Hepatocyte (in vitro differentiated cells): ENCODE measurements at regions not wholly inside any gene's neighbourhood (a gene's known extent, or its start where the extent isn't known, plus 50 kb on each side); places are given as distances from the start of the nearest gene placed in this dataset.

ENCODE experiments used
- EZH2 ChIP-seq: fragments of 200-600 bp; sonication (generic); IDR thresholded peaks from 2 replicates; pipeline ENCODE4 v1.6.1; 2016; ENCODE audit warnings: antibody characterized with exemption, mild to moderate bottlenecking, borderline replicate concordance
- EZH2phosphoT487 ChIP-seq: fragments of 200-600 bp; sonication (generic); IDR thresholded peaks from one replicate; pipeline ENCODE4 v1.6.1; 2018; ENCODE audit warnings: antibody characterized with exemption, mild to moderate bottlenecking, low read depth, moderate library complexity; ENCODE audit not compliant: unreplicated experiment, severe bottlenecking
- TF ChIP-seq, protein P1 (sequence below): fragments of 200-600 bp; sonication (generic); IDR thresholded peaks from 2 replicates; pipeline ENCODE4 v1.5.1; 2016; ENCODE audit warnings: antibody characterized with exemption, mild to moderate bottlenecking; ENCODE audit not compliant: poor library complexity

GRCh38 chr15:39096608-39097205 lies 484.2 kb upstream of the THBS1 start:
- TF ChIP-seq, protein P1, sequence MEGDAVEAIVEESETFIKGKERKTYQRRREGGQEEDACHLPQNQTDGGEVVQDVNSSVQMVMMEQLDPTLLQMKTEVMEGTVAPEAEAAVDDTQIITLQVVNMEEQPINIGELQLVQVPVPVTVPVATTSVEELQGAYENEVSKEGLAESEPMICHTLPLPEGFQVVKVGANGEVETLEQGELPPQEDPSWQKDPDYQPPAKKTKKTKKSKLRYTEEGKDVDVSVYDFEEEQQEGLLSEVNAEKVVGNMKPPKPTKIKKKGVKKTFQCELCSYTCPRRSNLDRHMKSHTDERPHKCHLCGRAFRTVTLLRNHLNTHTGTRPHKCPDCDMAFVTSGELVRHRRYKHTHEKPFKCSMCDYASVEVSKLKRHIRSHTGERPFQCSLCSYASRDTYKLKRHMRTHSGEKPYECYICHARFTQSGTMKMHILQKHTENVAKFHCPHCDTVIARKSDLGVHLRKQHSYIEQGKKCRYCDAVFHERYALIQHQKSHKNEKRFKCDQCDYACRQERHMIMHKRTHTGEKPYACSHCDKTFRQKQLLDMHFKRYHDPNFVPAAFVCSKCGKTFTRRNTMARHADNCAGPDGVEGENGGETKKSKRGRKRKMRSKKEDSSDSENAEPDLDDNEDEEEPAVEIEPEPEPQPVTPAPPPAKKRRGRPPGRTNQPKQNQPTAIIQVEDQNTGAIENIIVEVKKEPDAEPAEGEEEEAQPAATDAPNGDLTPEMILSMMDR: no peak
- TF ChIP-seq EZH2 (no peak), EZH2phosphoT487 (no peak)
